ENCODE measurements at regions not wholly inside any gene's neighbourhood (a gene's known extent, or its start where the extent isn't known, plus 50 kb on each side); places are given as distances from the start of the nearest gene placed in this dataset.

DNA sequence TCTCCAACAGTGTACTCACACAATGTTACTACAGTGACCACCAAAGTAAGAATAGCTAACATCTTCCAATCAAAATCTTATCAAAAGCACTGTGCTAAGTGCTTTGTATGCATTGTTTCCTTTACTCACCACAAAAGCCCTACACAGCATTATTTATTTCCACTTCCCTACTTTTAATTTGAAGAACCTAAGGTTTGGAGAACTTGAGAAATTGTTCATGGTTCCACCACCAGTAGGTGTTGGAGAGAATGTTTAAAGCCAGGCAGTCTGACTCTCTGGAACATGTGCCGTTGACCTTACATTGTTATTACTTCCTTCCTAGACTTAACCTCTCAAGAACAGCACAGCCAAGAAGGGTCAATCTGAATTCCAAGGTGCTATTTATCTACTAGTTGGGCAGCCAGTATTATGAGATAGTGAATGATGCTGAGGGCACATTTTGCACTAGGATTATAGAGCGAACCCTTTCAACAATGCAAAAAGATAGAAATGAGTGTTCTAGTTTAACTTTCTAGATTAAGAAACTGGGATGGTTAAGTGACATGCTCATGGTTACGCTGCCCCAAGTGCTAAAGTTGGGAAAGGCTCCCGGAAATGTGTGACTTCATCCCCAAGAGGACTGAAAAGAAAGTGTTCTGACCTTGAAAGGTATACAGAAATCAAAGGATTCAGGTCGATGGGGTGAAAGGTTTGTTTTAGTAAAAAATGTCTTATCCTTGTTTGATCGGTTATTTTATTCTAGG is 55.2 kb upstream of the FAM136A start:
- in situ Hi-C loops (cut with HindIII; ENCODE audit: low pct_ligation_motif_present, low pct_unique_long_range_greater_than_20kb, low sequenced_read_pairs), result no loop called here
- DNase-seq, result no peak

DNA sequence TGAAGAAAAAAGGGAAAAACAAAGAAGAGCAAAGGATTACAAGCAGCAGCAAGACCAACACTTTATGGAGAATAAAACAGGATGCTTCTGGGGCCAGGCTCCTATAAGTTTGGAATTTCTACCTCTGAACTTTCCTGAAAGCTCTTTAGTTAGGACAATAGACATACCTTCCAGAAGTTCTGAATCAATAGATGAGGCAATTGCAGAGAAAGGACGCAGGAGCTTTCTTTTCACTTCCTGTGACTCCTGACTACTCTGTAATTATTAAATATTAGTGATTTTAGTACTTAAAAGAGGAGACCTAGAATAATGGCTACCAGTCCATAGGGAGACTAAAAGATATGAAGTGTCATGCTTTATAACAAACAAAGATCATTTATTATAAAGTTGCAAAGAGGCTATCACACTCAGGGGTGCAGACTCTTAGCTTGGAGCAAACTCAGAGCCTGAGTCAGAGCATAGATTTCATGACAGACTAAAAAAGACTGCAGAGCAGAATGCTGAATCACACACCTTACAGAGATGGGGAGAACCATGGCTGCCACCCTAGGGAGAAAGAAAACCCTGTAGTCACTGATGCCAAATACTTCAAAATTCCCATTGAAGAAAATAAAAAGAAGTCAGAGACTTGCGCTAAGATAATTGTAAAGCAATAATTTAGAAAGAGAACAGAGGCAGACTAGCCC is 52.5 kb upstream of the FAM136A start:
- no peak for DNase-seq
- in situ Hi-C loops (cut with HindIII; ENCODE audit: low pct_ligation_motif_present, low pct_unique_long_range_greater_than_20kb, low sequenced_read_pairs), result no loop called here

All from ACHN (cell line).